ENCODE measurements at regions not wholly inside any gene's neighbourhood (a gene's known extent, or its start where the extent isn't known, plus 50 kb on each side); places are given as distances from the start of the nearest gene placed in this dataset.

DNA sequence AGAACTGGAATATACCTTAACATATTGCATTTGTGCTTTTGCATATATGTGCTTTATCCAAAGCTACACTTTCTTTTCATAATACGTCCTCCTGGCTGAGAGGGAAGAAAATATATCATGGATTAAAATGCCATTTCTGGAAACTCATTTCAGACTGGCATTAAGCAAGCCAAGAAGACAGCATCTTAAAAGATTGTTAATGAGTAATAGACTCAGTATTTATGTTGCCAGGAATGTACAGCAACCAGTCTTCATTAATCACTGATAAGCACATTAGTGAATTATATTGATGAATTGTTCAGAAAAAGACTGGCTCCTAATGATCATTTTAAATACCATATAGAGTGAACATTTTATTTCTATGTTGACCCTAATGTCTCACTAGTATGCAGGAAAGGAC, 134.9 kb upstream of the IFNG-AS1 start:
- intact Hi-C loops (cut with micrococcal nuclease; ENCODE audit: unreplicated experiment), result no loop called here

More for the DNA sequence above, 134.9 kb upstream of the IFNG-AS1 start:
- Histone ChIP-seq H3K79me2 (ENCODE audit: insufficient read depth, low read length) (no peaks in the 10 kb centered on the region), H3K4me2 (ENCODE audit: low read depth, low read length) (no peak overlapping the region), H4K20me1 (ENCODE audit: insufficient read depth, low read length) (no peaks in the 10 kb centered on the region), H3K9me3 (ENCODE audit: low read length) (no peaks in the 10 kb centered on the region), H3K4me1 (ENCODE audit: insufficient read depth, low read length) (no peaks in the 10 kb centered on the region), H3K9ac (ENCODE audit: insufficient read depth, low read depth, low read length) (no peak overlapping the region), H3K27me3 (ENCODE audit: control insufficient read depth in 1 of 2, insufficient read depth in 2 of 2, low read length in 2 of 2) (no peaks in the 10 kb centered on the region), H2AFZ (ENCODE audit: low read length) (no peak overlapping the region), H3K36me3 (replicated peaks in 1 of 2; ENCODE audit: control insufficient read depth in 1 of 2, insufficient read depth in 2 of 2, low read length in 2 of 2) (no peaks in the 10 kb centered on the region), H3K4me3 (replicated peaks in 1 of 3; ENCODE audit: insufficient read depth in 1 of 3, low read depth in 2 of 3, low read length in 3 of 3) (no peak overlapping the region), H3K27ac (ENCODE audit: extremely low read length, insufficient read depth, low read length) (no peak overlapping the region)
- no peak for FAIRE-seq
- no TSS peak for BruUV-seq (replicated peaks)
- in situ Hi-C loops (cut with HindIII; ENCODE audit: extremely low pct_ligation_motif_present, low pct_unique_long_range_greater_than_20kb), result no loop called here
- CTCF ChIA-PET (ENCODE audit: low intra/inter-chr PET ratio, low total read pairs), result no interaction called here
- TF ChIP-seq TOE1 (CRISPR knock-in tag; IDR thresholded peaks at IDR 0.05), result no peak
- no peak for TF ChIP-seq KLF6 (CRISPR knock-in tag; IDR thresholded peaks at IDR 0.05)
- TF ChIP-seq, protein P1, sequence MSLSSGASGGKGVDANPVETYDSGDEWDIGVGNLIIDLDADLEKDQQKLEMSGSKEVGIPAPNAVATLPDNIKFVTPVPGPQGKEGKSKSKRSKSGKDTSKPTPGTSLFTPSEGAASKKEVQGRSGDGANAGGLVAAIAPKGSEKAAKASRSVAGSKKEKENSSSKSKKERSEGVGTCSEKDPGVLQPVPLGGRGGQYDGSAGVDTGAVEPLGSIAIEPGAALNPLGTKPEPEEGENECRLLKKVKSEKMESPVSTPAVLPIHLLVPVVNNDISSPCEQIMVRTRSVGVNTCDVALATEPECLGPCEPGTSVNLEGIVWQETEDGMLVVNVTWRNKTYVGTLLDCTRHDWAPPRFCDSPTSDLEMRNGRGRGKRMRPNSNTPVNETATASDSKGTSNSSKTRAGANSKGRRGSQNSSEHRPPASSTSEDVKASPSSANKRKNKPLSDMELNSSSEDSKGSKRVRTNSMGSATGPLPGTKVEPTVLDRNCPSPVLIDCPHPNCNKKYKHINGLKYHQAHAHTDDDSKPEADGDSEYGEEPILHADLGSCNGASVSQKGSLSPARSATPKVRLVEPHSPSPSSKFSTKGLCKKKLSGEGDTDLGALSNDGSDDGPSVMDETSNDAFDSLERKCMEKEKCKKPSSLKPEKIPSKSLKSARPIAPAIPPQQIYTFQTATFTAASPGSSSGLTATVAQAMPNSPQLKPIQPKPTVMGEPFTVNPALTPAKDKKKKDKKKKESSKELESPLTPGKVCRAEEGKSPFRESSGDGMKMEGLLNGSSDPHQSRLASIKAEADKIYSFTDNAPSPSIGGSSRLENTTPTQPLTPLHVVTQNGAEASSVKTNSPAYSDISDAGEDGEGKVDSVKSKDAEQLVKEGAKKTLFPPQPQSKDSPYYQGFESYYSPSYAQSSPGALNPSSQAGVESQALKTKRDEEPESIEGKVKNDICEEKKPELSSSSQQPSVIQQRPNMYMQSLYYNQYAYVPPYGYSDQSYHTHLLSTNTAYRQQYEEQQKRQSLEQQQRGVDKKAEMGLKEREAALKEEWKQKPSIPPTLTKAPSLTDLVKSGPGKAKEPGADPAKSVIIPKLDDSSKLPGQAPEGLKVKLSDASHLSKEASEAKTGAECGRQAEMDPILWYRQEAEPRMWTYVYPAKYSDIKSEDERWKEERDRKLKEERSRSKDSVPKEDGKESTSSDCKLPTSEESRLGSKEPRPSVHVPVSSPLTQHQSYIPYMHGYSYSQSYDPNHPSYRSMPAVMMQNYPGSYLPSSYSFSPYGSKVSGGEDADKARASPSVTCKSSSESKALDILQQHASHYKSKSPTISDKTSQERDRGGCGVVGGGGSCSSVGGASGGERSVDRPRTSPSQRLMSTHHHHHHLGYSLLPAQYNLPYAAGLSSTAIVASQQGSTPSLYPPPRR (CRISPR knock-in tag; IDR thresholded peaks at IDR 0.05; ENCODE audit: borderline replicate concordance), result no peak
- TF ChIP-seq, protein P2, sequence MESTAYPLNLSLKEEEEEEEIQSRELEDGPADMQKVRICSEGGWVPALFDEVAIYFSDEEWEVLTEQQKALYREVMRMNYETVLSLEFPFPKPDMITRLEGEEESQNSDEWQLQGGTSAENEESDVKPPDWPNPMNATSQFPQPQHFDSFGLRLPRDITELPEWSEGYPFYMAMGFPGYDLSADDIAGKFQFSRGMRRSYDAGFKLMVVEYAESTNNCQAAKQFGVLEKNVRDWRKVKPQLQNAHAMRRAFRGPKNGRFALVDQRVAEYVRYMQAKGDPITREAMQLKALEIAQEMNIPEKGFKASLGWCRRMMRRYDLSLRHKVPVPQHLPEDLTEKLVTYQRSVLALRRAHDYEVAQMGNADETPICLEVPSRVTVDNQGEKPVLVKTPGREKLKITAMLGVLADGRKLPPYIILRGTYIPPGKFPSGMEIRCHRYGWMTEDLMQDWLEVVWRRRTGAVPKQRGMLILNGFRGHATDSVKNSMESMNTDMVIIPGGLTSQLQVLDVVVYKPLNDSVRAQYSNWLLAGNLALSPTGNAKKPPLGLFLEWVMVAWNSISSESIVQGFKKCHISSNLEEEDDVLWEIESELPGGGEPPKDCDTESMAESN (CRISPR knock-in tag; conservative IDR thresholded peaks at IDR 0.05), result no peak
- no peak for TF ChIP-seq ZSCAN12 (CRISPR knock-in tag; IDR thresholded peaks at IDR 0.05)
- no peak for TF ChIP-seq DPF2 (CRISPR knock-in tag; IDR thresholded peaks at IDR 0.05; ENCODE audit: borderline replicate concordance, low read depth)
- no peak for TF ChIP-seq SIN3A (IDR thresholded peaks at IDR 0.05; ENCODE audit: borderline replicate concordance, low read depth, low read length)
- TF ChIP-seq NFYC (CRISPR knock-in tag; IDR thresholded peaks at IDR 0.05), result no peak
- TF ChIP-seq, protein P3, sequence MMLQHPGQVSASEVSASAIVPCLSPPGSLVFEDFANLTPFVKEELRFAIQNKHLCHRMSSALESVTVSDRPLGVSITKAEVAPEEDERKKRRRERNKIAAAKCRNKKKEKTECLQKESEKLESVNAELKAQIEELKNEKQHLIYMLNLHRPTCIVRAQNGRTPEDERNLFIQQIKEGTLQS (CRISPR knock-in tag; IDR thresholded peaks at IDR 0.05), result no peak
- no peak for TF ChIP-seq ZNF441 (CRISPR knock-in tag; IDR thresholded peaks at IDR 0.05; ENCODE audit: borderline replicate concordance)
- no peak for TF ChIP-seq ZNF337 (CRISPR knock-in tag; IDR thresholded peaks at IDR 0.05; ENCODE audit: borderline replicate concordance, low read depth)
- TF ChIP-seq THRA (CRISPR knock-in tag; IDR thresholded peaks at IDR 0.05; ENCODE audit: borderline replicate concordance), result no peak
- TF ChIP-seq, protein P4, sequence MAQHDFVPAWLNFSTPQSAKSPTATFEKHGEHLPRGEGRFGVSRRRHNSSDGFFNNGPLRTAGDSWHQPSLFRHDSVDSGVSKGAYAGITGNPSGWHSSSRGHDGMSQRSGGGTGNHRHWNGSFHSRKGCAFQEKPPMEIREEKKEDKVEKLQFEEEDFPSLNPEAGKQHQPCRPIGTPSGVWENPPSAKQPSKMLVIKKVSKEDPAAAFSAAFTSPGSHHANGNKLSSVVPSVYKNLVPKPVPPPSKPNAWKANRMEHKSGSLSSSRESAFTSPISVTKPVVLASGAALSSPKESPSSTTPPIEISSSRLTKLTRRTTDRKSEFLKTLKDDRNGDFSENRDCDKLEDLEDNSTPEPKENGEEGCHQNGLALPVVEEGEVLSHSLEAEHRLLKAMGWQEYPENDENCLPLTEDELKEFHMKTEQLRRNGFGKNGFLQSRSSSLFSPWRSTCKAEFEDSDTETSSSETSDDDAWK (CRISPR knock-in tag; IDR thresholded peaks at IDR 0.05), result no peak
- no peak for DNase-seq (ENCODE audit: low spot score)
- POLR2A ChIA-PET, result no interaction called here
- no peak for ATAC-seq
- WGBS (ENCODE audit: low lambda C conversion rate), result 0% methylated on average over 1 of the region's 1 CpG
